Endodermal cell (in vitro differentiated cells): ENCODE measurements at regions not wholly inside any gene's neighbourhood (a gene's known extent, or its start where the extent isn't known, plus 50 kb on each side); places are given as distances from the start of the nearest gene placed in this dataset.

ENCODE experiments used
- DNase-seq: peaks from one replicate; pipeline ENCODE4 v3.0.0-alpha.2; 2017
- H3K27ac ChIP-seq: 2 replicates; pipeline ENCODE4 v1.5.1; 2013; ENCODE audit warnings: mild to moderate bottlenecking, low read depth, low read length, moderate library complexity
- H3K27me3 ChIP-seq: 2 replicates; pipeline ENCODE4 v1.6.1; 2013; ENCODE audit warnings: mild to moderate bottlenecking, low read length, moderate library complexity; ENCODE audit not compliant: insufficient read depth, control insufficient read depth, poor library complexity, severe bottlenecking
- H3K36me3 ChIP-seq: 2 replicates; pipeline ENCODE4 v1.7.0; 2013; ENCODE audit warnings: mild to moderate bottlenecking, low read length, moderate library complexity; ENCODE audit not compliant: control insufficient read depth, insufficient read depth
- H3K4me1 ChIP-seq: one replicate; pipeline ENCODE4 v1.7.0; 2013; ENCODE audit warnings: low read length; ENCODE audit not compliant: control insufficient read depth, insufficient read depth
- H3K4me3 ChIP-seq: 2 replicates; pipeline ENCODE4 v1.5.1; 2013; ENCODE audit warnings: mild to moderate bottlenecking, low read length, moderate library complexity
- H3K9ac ChIP-seq: 2 replicates; pipeline ENCODE4 v1.6.1; 2013; ENCODE audit warnings: mild to moderate bottlenecking, low read length, moderate library complexity; ENCODE audit not compliant: poor library complexity, severe bottlenecking; ENCODE audit errors: extremely low read depth
- H3K9me3 ChIP-seq: 2 replicates; pipeline ENCODE4 v1.6.1; 2013; ENCODE audit warnings: mild to moderate bottlenecking, low read length, moderate library complexity; ENCODE audit not compliant: control insufficient read depth
- H3K27ac Mint-ChIP-seq: 2 replicates; pipeline ENCODE4 v1.8.0; 2020; ENCODE audit warnings: mixed read lengths
- H3K27me3 Mint-ChIP-seq: 2 replicates; pipeline ENCODE4 v1.8.0; 2021; ENCODE audit warnings: mild to moderate bottlenecking, mixed read lengths; ENCODE audit not compliant: insufficient read depth
- H3K36me3 Mint-ChIP-seq: 2 replicates; pipeline ENCODE4 v1.8.0; 2020; ENCODE audit warnings: low read depth, mixed read lengths
- H3K4me1 Mint-ChIP-seq: 2 replicates; pipeline ENCODE4 v1.8.0; 2020; ENCODE audit warnings: mixed read lengths
- H3K4me3 Mint-ChIP-seq: 2 replicates; pipeline ENCODE4 v1.8.0; 2020; ENCODE audit warnings: mild to moderate bottlenecking, moderate library complexity, mixed read lengths
- H3K9me3 Mint-ChIP-seq: 2 replicates; pipeline ENCODE4 v1.8.0; 2020; ENCODE audit warnings: mild to moderate bottlenecking, mixed read lengths
- WGBS, 2 experiments: methylation state at CpG; one replicate each; pipeline versions ENCODE4 v1.1.5 to v1.1.7; 2013; ENCODE audit warnings: missing lambda C conversion rate in 2 of 2, mixed read lengths in 1 of 2; ENCODE audit not compliant: insufficient coverage in 1 of 2, insufficient read length in 1 of 2; 5-methylcytosine and 5-hydroxymethylcytosine counted together
- TF ChIP-seq, protein P1 (sequence below): fragments of 200-600 bp; sonication (generic); conservative IDR thresholded peaks from 2 replicates; pipeline ENCODE4 v1.5.0; 2021; ENCODE audit warnings: antibody characterized with exemption, mild to moderate bottlenecking

GRCh38 chr4:31239886-31240285 lies 519.7 kb downstream of the PCDH7 start:
- H3K9me3 Mint-ChIP-seq, result peaks cover 8% of the 10 kb centered on the region
- no peak overlapping the region for H3K4me3 Mint-ChIP-seq
- TF ChIP-seq, protein P1, sequence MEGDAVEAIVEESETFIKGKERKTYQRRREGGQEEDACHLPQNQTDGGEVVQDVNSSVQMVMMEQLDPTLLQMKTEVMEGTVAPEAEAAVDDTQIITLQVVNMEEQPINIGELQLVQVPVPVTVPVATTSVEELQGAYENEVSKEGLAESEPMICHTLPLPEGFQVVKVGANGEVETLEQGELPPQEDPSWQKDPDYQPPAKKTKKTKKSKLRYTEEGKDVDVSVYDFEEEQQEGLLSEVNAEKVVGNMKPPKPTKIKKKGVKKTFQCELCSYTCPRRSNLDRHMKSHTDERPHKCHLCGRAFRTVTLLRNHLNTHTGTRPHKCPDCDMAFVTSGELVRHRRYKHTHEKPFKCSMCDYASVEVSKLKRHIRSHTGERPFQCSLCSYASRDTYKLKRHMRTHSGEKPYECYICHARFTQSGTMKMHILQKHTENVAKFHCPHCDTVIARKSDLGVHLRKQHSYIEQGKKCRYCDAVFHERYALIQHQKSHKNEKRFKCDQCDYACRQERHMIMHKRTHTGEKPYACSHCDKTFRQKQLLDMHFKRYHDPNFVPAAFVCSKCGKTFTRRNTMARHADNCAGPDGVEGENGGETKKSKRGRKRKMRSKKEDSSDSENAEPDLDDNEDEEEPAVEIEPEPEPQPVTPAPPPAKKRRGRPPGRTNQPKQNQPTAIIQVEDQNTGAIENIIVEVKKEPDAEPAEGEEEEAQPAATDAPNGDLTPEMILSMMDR, result no peak
- H3K4me1 Mint-ChIP-seq, result no peaks in the 10 kb centered on the region
- Histone ChIP-seq H3K27me3 (no peaks in the 10 kb centered on the region), H3K27ac (no peak overlapping the region), H3K9ac (no peak overlapping the region), H3K4me1 (no peaks in the 10 kb centered on the region), H3K4me3 (no peak overlapping the region), H3K36me3 (no peaks in the 10 kb centered on the region), H3K9me3 (peaks cover 12% of the 10 kb centered on the region)
- H3K27me3 Mint-ChIP-seq, result no peaks in the 10 kb centered on the region
- H3K27ac Mint-ChIP-seq, result no peak overlapping the region
- no peak for DNase-seq
- no peaks in the 10 kb centered on the region for H3K36me3 Mint-ChIP-seq

DNA sequence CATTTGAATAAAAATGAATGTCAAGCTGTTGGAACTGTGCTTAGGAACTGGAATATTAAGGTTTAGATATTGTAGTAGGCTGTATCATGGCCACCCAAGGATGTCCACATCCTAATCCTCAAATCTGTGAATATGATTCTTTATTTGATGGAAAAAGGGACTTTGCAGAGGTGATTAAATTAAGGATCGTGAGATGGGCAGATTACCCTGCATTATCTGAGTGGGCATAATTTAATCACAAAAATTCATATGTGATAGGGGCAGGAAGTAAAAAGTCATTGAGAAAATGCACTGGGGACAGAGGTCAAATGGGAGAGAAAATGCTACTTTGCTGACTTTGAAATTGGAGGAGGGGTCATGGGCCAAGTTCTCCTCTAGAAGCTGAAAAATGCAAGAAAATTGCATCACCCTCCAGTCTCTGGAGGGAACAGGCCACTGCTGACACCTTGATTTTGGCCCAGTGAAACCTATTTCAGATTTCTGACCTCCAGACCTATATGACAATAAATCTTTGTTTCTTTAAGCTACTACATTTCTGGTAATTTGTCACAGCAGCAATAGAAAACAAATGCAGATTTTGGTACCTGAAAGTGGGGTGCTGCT lies 521.4 kb downstream of the PCDH7 start:
- Histone ChIP-seq H3K27ac (no peak overlapping the region), H3K4me1 (no peaks in the 10 kb centered on the region), H3K9me3 (peaks cover 12% of the 10 kb centered on the region), H3K4me3 (no peak overlapping the region), H3K27me3 (no peaks in the 10 kb centered on the region), H3K9ac (no peak overlapping the region), H3K36me3 (no peaks in the 10 kb centered on the region)
- Mint-ChIP-seq H3K9me3 (peaks cover 8% of the 10 kb centered on the region), H3K27ac (no peak overlapping the region), H3K4me3 (no peak overlapping the region), H3K4me1 (no peaks in the 10 kb centered on the region), H3K27me3 (no peaks in the 10 kb centered on the region), H3K36me3 (no peaks in the 10 kb centered on the region)
- TF ChIP-seq, protein P1, result no peak
- no peak for DNase-seq
- WGBS, 2 experiments, result 96 to 100% methylated on average over 1 of the region's 1 CpG

- no peak overlapping the region for H3K27ac Mint-ChIP-seq
- H3K9me3 Mint-ChIP-seq, result no peaks in the 10 kb centered on the region
- DNase-seq, result no peak
- H3K27me3 ChIP-seq, result no peaks in the 10 kb centered on the region
- H3K36me3 ChIP-seq, result no peaks in the 10 kb centered on the region
- no peaks in the 10 kb centered on the region for H3K36me3 Mint-ChIP-seq
- no peak overlapping the region for H3K4me3 ChIP-seq
- WGBS, 2 experiments, result 60% methylated on average over 1 of the region's 1 CpG; no CpG with 5 or more reads in 1 of the 2 experiments
- H3K9me3 ChIP-seq, result no peaks in the 10 kb centered on the region
- H3K9ac ChIP-seq, result no peak overlapping the region
- H3K4me3 Mint-ChIP-seq, result no peak overlapping the region
- no peak overlapping the region for H3K27ac ChIP-seq
- H3K27me3 Mint-ChIP-seq, result no peaks in the 10 kb centered on the region
- TF ChIP-seq, protein P1, result no peak
- no peaks in the 10 kb centered on the region for H3K4me1 Mint-ChIP-seq
- H3K4me1 ChIP-seq, result no peaks in the 10 kb centered on the region
These were observed 526.7 kb downstream of the PCDH7 start for GRCh38 chr4:31246856-31247255.
